ENCODE measurements at regions not wholly inside any gene's neighbourhood (a gene's known extent, or its start where the extent isn't known, plus 50 kb on each side); places are given as distances from the start of the nearest gene placed in this dataset.
"Not testable (repeated sequence)": the region's sequence is repeated elsewhere in the genome, so short reads cannot be mapped to it uniquely, and the experiment has no call there.

- Mint-ChIP-seq H3K36me3 (ENCODE audit: low read depth) (peaks cover 1% of the 10 kb centered on the region), H3K27me3 (peaks cover 40% of the 10 kb centered on the region), H3K27ac (no peak overlapping the region), H3K4me1 (peaks cover 42% of the 10 kb centered on the region), H3K9me3 (no peaks in the 10 kb centered on the region), H3K4me3 (no peak overlapping the region)
- no peak for DNase-seq
- intact Hi-C loops (cut with micrococcal nuclease): no loop called here
Observed at GRCh38 chr20:25856256-25856884, 159.7 kb upstream of the ZNF337 start.

- intact Hi-C loops (cut with micrococcal nuclease); H3K27ac Mint-ChIP-seq; DNase-seq; H3K9me3 Mint-ChIP-seq; H3K36me3 Mint-ChIP-seq (ENCODE audit: low read depth); H3K4me3 Mint-ChIP-seq: not testable (repeated sequence)
- peaks cover 32% of the 10 kb centered on the region for H3K27me3 Mint-ChIP-seq
- peaks cover 37% of the 10 kb centered on the region for H3K4me1 Mint-ChIP-seq
Observed at GRCh38 chr20:25855451-25856156, 159.0 kb upstream of the ZNF337 start.

GRCh38 chr20:25854666-25855065 lies 158.0 kb upstream of the ZNF337 start:
- H3K27ac Mint-ChIP-seq; H3K36me3 Mint-ChIP-seq (ENCODE audit: low read depth): not testable (repeated sequence)
- peaks cover 23% of the 10 kb centered on the region for H3K27me3 Mint-ChIP-seq

DNA sequence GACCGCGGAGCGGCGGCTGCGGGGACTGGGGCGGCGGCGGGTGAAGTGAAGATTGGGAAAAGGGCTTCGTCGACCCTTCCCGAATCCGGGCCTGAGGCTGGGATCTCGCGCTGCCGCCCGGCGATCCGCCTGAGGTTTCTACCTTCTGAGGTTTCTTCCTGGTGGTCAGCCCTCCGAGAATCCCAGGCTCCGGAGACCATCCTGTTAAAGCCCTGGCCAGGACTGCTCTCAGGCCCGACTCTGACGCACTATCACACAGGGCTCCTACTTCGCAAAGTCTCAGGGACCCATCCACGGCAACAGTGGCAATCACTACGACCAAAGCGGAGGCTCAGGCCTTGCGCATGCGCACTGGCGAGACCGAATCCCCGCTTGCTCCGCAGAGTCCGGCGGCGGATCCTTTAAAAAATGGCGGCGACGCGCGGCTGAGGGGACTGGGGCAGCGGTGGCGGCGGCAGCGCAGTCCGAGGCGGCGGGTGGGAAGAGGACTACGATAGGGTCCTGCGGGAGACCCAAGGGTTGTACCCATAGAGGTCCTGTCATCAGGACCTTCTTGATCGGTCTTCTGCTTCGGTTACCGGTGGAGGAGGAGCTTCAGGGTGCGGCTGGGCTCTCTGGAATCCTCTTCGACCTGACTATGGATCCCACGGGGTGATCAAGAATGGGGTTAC lies 157.2 kb upstream of the ZNF337 start:
- Mint-ChIP-seq H3K27me3 (peaks cover 15% of the 10 kb centered on the region), H3K27ac (peak overlapping the region; percentile 79), H3K4me1 (peaks cover 25% of the 10 kb centered on the region), H3K4me3 (peak overlapping the region; percentile 93)
- H3K36me3 Mint-ChIP-seq (ENCODE audit: low read depth); intact Hi-C loops (cut with micrococcal nuclease); H3K9me3 Mint-ChIP-seq: not testable (repeated sequence)
- DNase-seq: peak; percentile 94

More at GRCh38 chr20:25854666-25855065, 158.0 kb upstream of the ZNF337 start:
- H3K9me3 Mint-ChIP-seq; intact Hi-C loops (cut with micrococcal nuclease); DNase-seq: not testable (repeated sequence)
- peak overlapping the region; percentile 93 for H3K4me3 Mint-ChIP-seq
- peaks cover 31% of the 10 kb centered on the region for H3K4me1 Mint-ChIP-seq

GRCh38 chr20:25852968-25853717 lies 156.5 kb upstream of the ZNF337 start:
- intact Hi-C loops (cut with micrococcal nuclease); H3K27ac Mint-ChIP-seq: not testable (repeated sequence)
- peak overlapping the region; percentile 93 for H3K4me3 Mint-ChIP-seq

GRCh38 chr20:25850133-25850532 lies 153.5 kb upstream of the ZNF337 start:
- H3K4me1 Mint-ChIP-seq: peaks cover 13% of the 10 kb centered on the region
- H3K4me3 Mint-ChIP-seq; H3K27ac Mint-ChIP-seq; H3K9me3 Mint-ChIP-seq; H3K27me3 Mint-ChIP-seq; H3K36me3 Mint-ChIP-seq (ENCODE audit: low read depth); intact Hi-C loops (cut with micrococcal nuclease); DNase-seq: not testable (repeated sequence)

More at GRCh38 chr20:25852968-25853717, 156.5 kb upstream of the ZNF337 start:
- Mint-ChIP-seq H3K27me3 (peaks cover 10% of the 10 kb centered on the region), H3K4me1 (peaks cover 18% of the 10 kb centered on the region)
- DNase-seq; H3K9me3 Mint-ChIP-seq; H3K36me3 Mint-ChIP-seq (ENCODE audit: low read depth): not testable (repeated sequence)

- Mint-ChIP-seq H3K9me3 (no peaks in the 10 kb centered on the region), H3K36me3 (ENCODE audit: low read depth) (no peaks in the 10 kb centered on the region), H3K27me3 (no peaks in the 10 kb centered on the region), H3K4me1 (peaks cover 4% of the 10 kb centered on the region), H3K27ac (no peak overlapping the region), H3K4me3 (no peak overlapping the region)
- intact Hi-C loops (cut with micrococcal nuclease): no loop called here
- no peak for DNase-seq
Observed at GRCh38 chr20:25848222-25848621, 151.6 kb upstream of the ZNF337 start.

GRCh38 chr20:25844640-25845039 lies 148.0 kb upstream of the ZNF337 start:
- H3K27ac Mint-ChIP-seq; H3K4me3 Mint-ChIP-seq; H3K36me3 Mint-ChIP-seq (ENCODE audit: low read depth); H3K9me3 Mint-ChIP-seq; DNase-seq; H3K4me1 Mint-ChIP-seq; intact Hi-C loops (cut with micrococcal nuclease); H3K27me3 Mint-ChIP-seq: not testable (repeated sequence)

DNA sequence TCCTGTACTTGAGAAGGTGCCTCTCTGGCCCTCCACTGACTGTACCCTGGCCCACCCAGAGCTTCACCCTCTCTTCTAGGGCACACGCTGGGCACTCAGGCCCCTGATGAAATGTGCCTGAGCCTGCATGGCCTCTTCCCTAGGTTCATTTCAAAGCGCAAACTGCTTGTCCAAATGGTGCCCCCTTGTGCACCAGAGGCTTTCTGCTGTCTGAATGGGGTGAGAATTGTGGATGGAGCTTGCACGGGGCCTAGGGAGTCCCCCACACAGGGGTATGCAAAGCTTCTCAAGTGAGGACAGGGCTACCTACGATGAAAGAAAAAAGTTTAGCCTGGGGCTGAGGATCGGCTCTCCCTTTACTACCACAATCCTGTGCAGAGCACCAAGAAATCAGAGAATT lies 116.9 kb upstream of the ZNF337 start:
- H3K9me3 Mint-ChIP-seq; H3K27me3 Mint-ChIP-seq; intact Hi-C loops (cut with micrococcal nuclease); H3K36me3 Mint-ChIP-seq (ENCODE audit: low read depth); H3K4me3 Mint-ChIP-seq; DNase-seq; H3K4me1 Mint-ChIP-seq; H3K27ac Mint-ChIP-seq: not testable (repeated sequence)

DNA sequence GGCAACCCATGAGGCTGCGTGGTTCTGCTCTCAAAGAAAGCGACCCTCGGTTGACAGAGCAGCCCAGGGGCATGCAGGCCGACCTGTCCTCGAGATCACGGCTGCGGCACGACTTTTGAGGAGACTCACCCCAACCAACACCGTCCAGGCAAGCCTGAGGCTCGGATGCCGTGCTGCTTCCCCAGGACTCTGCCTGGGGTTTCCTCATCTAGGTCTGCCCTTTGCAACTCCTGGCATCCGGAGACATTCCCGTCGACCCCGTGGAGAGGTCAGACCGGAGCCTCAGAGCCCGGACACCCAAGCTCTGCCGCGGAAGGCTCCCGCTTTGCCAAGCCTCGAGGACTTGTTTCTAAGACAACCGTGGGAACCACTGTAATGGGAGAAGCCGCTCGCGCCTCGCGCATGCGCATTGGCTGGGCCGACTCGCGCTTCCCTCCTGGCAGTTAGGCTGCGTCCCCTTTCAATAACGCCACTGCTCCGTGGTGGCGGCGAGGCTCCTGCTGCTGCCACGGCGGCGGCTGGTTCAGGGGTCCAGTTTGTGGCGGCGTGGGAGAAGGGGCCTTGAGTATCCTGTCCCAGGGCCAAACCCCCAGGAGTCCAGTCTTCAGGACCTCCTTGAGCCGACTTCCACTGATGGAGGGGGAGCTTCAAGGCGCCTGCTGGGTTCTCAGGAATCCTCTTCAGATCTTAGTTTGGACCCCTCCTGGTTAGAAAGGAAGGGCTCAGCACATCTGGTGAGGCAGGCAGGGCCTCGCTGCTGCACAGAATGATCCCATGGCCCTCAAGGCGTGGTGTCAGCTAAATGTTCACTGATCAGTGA lies 101.7 kb upstream of the ZNF337 start:
- DNase-seq; H3K27ac Mint-ChIP-seq; H3K4me1 Mint-ChIP-seq; H3K9me3 Mint-ChIP-seq; H3K36me3 Mint-ChIP-seq (ENCODE audit: low read depth); H3K4me3 Mint-ChIP-seq; intact Hi-C loops (cut with micrococcal nuclease); H3K27me3 Mint-ChIP-seq: not testable (repeated sequence)

- H3K4me3 Mint-ChIP-seq; DNase-seq; H3K36me3 Mint-ChIP-seq (ENCODE audit: low read depth); H3K27ac Mint-ChIP-seq; intact Hi-C loops (cut with micrococcal nuclease); H3K4me1 Mint-ChIP-seq; H3K27me3 Mint-ChIP-seq; H3K9me3 Mint-ChIP-seq: not testable (repeated sequence)
Observed at GRCh38 chr20:25797062-25797461, 100.4 kb upstream of the ZNF337 start.

- H3K27me3 Mint-ChIP-seq; H3K36me3 Mint-ChIP-seq (ENCODE audit: low read depth); H3K27ac Mint-ChIP-seq; intact Hi-C loops (cut with micrococcal nuclease); H3K4me1 Mint-ChIP-seq; H3K4me3 Mint-ChIP-seq; H3K9me3 Mint-ChIP-seq: not testable (repeated sequence)
- DNase-seq: peak; percentile 44
Observed at GRCh38 chr20:25777241-25777640, 80.6 kb upstream of the ZNF337 start.

GRCh38 chr20:25774711-25775110 lies 78.1 kb upstream of the ZNF337 start:
- H3K36me3 Mint-ChIP-seq (ENCODE audit: low read depth); intact Hi-C loops (cut with micrococcal nuclease); H3K27ac Mint-ChIP-seq; H3K9me3 Mint-ChIP-seq; H3K4me3 Mint-ChIP-seq; H3K27me3 Mint-ChIP-seq; H3K4me1 Mint-ChIP-seq: not testable (repeated sequence)
- DNase-seq: peak; percentile 18

Measured in activated CD4-positive, alpha-beta T cell treated with anti-CD3 and anti-CD28 coated beads, Interleukin-2, amount 10 ng/mL, durations not matched to agents 24 days and 14 days (primary cell).